HG02840 (cell line): ENCODE measurements at regions not wholly inside any gene's neighbourhood (a gene's known extent, or its start where the extent isn't known, plus 50 kb on each side); places are given as distances from the start of the nearest gene placed in this dataset.

Experiments used
- ATAC-seq: cut with Tn5 transposase; IDR thresholded peaks from one replicate; pipeline ENCODE4 v1.9.1; 2021; ENCODE audit warnings: mild to moderate bottlenecking, moderate library complexity, moderate number of reproducible peaks; ENCODE audit not compliant: unreplicated experiment, low FRiP score

DNA sequence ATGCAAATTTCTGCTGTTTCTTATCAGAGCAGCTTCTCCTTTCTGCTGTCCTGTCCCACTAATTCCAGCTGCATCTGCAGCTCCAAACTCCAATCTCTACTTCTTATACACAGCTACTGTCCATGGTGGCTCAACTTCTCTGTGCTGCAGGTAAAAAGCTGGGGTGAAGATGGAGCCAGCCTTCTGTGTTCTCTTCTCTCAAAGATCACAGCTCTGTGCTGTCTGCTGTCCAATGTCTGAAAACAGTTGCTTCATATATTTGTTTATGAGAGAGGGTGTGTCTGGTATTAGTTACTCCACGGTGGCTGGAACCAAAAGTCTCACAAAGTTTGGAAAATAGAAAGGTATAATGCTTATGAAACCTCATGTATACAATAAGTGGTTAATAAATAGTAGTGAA, 445.8 kb upstream of the TBX3 start:
- no peak for ATAC-seq

DNA sequence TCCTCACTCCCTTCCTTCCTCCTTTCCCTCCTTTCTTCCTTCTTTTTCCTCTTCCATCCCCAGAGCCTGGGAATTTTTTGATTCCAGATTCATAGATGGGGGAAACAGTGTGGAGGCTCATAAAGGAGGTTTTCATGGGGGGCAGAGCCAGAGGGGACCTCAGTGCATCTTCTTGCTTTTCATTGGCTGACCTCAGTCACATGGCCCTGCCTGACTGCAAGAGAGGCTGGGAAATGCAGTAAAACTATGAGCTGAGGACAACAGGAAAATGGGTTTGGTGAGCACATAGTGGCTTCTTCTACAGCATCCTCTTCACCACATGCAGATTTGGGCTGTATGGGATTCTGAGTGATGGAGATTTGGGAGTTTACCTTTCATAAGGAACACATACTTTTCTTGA, 437.1 kb upstream of the TBX3 start:
- ATAC-seq = no peak

DNA sequence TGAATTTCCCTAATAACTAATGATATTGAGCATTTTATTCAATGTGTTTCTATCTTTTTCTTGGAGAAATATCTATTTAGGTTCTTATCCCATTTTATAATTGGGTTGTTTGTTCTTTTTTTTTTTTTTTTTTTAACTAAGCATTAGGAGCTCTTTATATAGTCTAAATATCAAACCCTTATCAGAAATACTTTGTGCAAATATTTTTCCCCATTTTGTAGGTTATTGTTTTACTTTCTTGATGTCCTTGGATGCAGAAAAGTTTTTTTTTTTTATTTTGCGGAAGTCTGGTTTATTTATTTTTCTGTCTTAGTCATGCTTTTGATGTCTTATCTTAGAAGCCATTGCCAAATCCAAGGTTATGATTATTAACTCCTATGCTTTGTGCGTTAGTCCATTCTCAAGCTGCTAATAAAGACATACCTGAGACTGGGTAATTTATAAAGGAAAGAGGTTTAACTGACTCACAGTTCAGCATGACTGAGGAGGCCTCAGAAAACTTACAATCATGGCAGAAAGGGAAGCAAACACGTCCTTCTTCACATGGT, 434.3 kb upstream of the TBX3 start:
- no peak for ATAC-seq

DNA sequence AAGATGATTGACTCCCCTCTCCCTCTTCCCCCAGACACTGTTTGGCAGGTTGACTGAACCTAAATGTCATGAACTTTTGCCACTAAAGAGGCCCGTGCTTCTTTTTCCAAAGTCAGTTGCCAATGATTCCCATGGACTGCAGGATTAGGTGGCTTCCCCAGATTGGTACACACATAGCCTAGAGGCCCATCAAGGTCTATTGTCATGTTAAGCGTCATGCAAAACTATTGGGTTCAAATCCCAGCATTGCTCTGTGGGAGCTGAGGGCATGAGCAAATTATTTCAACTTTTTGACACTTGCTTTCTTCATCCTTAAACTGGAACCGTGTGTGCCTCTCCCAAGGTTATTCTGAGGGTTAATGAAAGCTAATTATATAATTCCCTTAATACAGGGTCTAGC, 430.2 kb upstream of the TBX3 start:
- no peak for ATAC-seq

DNA sequence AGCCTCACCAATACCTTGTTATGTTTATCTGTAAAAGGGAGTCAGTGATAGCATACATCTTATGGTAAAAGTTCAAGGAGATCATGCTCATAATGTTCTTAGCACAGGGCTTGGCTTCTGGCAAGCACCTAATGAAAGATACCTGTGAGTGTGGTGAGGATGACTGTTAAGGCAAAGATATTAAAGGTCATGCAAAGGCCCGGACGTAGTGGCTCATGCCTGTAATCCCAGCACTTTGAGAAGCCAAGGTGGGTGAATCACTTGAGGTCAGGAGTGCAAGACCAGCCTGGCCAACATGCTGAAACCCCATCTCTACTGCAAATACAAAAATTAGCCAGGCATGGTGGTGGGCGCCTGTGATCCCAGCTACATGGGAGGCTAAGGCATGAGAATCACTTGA, 425.9 kb upstream of the TBX3 start:
- no peak for ATAC-seq

DNA sequence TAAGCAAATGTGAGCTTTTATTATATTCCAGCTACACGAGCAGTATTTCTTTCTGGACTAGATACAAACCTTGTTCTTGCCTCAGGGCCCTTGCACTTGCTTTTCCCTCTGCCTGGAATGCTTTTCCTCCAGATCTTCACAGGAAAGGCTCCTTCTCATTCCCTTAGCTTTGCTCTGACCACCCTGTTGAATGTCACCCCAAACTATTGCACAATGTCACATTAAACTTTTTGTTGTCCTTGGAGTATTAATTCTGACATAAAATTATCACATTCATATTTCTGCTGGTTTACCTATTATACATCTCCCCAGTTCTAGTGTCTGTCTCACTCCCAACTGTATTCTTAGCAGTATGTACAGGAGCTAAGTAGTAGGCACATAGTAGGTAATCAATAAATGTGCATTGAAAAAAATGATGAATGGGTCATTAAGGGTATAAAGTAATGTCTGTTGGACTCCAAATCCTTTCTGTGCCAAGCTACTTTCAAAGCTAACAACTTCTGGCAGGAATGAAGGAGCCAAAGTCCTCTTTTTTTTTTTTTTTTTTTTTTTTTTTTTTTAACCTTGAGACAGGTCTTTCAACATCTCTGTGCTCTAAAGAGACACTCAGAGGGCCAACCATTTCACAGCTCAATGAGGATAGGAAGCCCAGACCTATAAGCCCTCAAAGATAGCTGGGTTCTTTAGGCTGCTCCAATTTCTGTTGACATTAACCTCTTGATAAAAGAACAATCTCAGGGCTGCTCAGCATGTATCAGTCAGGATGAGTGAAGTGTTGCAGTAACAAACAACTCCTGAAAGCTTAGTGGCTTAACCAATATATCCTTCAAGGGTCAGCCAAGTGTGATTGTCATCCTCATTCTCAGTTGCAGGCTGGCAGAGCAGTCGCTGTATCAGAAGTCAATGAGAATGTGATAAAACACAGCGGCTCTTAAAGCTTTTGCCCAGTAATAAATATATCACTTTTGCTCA, 424.4 kb upstream of the TBX3 start:
- no peak for ATAC-seq

DNA sequence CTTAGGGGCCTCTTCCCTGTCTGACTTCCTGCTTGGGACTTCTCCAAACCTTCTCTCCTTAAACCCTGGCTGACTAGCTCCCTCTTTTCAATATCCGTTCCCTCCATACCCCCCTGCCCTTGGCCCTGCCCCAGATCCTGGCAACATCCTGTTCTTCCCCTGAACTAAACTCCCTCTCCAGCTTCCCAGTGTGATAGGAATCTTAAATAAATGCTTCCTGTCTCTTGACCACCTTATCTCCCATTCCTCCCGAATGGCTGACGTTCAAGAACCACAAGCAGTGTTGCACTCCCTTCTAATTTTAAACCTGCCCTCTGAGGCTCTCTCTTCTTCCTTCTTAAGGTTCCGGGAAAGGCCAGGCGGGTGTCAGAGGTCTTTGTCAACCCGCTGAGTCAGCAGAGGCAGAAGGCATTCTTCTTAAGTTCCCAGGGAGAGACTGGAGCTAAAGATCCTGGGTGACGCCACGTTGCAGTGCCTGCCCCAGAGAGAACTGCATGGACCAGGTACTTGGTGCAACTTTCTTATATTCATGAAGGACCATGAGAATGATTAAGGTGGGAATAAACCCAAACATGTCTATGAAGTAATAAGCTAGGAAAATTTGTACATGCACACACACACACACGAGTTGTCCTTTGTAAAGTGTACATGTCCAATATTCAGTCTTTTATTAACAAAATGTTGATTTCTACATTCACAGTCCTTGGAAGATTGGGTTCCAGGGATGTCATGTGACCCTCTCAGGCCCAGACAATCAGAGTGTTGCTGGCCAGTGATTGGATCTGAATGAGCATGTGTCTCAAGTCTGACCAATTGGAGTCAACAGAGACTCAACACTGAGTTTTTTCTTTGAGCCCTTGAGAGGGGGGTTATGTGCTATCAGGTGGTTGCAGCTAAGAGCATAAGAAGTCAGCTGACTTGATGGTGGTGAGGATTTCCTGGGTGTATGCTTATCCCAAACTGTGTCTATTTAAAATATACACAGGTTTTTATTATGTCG, 420.2 kb upstream of the TBX3 start:
- no peak for ATAC-seq

DNA sequence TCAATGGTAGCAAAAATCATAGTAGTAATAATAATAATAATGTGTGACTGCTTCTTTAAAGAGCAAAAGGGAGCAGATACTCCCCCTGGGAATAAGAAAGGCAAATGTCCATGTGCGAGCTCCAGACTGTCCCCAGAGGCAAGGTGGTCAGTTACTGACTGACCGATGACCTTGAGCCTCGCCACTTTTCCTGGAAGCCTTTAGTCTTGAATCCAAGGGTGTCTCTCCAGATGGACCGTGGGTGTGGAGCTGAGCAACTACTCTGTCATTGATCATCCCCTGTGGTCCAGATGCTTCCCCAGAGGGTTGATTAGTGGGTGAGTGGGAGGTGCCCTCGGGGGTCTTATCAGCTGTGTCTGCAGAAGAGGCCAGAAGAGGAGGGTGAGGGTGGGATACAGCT, 418.5 kb upstream of the TBX3 start:
- no peak for ATAC-seq

DNA sequence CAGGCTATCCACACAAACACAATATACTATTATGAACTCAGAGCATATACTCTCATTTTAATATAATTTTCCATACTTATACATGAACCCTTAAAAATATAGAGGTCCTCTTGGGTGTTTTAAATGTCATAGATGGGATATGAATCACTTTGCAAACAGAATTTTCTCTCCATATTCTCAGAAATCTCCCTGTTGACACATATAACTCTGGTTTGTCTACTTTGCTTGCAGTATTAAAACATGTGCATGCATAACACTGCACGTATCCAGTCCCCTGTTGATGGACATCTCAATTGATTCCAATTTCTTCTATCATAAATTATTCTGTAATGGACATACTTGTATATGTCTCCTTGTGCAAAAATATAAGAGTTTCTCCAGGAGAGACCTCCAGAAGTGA, 417.5 kb upstream of the TBX3 start:
- ATAC-seq = no peak

DNA sequence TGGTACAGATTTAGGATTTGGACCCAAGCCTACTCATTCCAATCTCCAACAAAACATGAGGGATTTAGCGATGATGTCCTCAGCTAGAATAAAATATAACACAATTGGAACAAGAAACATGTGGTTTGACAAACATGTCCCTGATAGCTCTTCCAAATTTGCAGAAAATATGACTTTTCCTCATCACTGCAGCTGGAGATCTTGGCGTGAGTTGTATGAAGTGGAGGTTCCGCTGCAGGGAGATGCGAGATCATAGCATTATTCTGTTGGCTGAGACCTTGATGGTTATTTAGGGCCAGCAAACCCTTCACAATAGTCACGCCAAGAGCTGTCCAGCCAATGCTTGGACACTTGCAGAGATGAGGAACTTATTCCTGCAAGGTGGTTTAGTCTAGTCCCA, 413.4 kb upstream of the TBX3 start:
- no peak for ATAC-seq

DNA sequence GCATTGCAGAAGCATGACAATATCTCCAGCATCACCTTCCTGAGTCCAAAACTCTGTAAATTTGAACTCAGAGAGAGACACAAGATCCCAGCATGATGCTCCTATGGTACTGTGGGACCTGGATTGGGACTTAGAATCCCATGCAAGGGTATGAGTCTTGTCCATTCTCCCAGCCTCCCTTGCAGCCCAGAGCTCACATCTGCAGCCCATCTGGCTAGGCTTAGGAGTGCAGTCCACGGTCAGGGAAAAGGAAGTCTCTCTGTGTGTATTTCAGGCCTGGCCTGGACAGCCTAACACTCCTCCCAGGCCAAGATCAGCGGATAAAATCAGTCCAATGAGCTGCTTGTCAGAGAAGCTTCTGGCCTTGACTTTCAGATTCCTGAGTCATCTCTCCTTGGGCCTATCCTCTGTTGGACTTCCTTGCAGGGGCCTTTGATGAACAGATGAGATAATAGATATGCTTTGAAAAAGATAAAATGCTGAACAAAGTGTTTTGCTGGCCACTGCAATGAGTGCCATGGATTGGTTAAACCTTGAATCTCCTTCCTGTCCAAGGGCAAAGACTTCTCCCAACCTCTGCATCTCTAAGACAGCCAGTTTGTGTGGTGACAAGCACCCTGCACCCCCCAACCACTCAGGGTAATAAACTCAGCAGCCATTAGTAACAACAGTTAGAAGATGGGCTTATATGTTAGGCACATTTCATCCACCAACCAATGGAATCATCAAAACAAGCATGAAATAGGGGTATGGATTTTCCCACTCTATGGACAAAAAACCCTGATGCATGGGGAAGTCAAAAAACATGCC, 412.8 kb upstream of the TBX3 start:
- ATAC-seq = no peak

DNA sequence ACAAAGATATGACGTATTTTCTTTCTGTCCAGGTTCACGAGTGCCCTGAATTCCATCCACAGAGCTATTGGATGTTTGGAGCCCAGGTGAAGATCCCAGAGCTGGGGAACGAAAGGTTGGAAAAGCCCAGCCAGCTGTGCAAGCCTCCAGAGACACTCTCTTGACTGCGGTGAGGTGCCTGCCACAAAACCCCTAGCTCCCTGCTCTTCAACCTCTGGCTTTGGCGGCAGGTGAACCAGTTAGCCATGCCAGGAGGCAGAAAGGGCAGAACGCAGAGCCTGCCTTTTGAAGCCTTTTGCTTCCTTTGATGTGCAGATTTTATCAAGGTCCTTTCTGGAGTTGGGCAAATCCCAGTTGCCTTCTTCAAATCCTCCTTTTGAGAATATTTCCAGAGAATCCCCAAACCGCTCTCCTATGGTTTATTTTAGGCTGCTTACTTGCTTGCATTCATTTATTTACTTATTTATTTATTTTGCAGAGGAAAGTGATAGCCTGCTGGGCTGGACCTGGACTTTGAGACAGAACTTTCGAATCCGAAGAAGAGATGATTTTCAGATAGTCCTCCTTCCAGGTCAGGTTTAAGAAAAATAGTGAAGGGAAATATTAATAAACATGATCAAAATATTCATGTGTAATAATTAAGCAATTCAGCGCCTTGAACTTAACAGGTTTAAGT, 411.2 kb upstream of the TBX3 start:
- ATAC-seq = no peak

DNA sequence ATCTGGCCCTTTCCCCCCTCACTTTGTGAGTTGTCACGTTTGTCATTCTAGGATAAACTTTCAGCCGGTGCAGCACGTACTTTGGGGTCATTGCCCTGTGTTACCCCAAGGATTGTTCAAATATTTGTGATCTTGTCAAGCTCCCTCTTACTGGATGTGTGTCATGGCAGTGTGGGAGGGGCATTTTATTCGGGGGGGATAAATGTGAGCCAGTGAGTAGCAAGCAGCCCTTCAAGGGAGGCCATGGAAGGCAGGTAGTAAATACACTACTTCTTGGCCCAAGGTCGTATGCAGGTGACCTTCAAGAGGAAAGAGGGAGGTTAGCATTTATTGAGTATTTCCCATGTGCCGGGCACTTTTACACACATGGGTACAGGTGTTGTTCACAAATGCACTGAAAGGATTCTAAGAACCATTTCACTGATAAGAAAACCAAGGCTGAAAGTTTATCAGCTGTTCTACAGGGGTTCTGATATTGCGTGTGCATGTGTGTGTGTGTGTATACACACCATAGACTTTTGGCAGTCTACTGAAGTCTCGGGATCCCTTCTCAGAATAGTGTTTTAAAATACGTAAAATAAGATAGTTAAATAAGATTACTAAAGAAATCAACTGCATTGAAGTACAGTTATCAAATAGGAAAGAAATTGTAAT, 410.3 kb upstream of the TBX3 start:
- ATAC-seq = no peak

DNA sequence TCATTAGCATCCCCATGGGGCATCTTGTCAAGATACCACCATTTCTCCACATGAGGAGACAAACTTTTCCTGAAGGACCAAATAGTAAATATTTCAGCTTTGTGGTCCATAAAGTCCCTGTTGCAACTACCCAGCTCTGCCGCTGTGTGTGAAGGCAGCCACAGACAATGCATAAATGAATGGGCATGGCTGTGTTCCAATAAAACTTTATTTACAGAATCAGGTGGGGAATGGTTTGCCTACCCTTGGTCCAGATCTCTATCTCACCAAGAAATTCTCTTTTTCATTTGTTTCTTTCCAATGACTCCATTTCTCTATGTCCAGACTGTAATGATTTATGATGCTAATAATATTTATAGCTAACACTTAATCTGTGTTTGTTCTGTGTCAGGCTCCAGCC, 409.3 kb upstream of the TBX3 start:
- no peak for ATAC-seq

DNA sequence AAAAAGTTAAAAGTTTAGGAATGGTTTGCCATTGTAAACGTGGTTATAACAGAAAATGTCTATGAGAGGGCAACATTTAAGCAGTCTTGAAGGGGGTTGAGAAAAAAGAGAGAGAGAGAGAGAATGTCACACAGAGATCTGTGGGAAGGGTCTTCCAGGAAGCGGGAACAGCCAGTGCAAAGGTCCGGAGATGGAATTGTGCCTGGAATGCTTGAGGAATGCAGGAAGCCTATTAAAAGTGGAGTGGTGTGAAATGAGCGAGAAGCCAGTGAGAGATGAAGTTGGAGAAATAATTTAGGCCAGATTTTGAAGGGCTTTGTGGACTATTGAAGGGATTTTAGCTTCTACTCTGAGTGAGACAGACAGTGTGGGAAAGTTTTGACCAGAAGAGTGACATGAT, 406.8 kb upstream of the TBX3 start:
- no peak for ATAC-seq

DNA sequence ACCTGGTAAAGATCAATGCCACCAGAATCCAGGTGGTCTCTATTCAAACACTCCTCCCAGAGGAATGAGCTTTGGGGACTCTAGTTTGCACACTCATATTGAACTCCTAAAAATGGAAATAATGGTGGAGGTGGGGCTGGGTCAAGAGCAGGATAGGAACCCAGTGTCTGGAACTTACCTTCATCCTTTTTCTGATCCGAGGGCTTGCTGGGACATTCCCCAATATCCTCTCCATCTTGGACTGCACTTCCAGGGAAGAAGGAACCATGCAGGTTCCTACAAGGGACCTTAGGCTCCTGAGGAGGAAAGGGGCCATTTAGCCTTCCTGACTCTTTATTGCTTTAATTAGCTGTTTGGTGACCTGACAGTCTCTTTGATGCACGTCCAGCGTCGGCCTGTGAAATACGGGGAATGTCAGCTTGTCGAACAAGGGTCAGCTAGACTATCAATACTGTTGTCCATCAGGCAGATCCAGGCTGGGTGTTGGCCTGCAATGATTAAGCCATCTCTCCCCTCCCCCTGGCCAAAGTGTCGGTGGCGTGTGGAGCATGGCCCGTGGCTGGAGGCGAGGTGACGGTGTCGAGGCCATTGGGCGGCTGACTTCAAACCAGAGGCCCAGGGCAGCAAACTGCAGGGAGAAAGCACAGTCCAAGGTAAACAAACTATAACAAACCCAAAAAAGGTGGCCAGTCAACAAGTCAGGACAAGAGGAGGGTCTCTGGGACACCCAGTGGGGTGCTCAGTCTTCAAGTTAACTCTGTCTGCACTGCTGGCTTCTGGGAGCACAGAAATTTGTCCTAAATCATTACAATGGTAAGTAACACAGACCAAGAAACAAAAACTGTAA, 405.2 kb upstream of the TBX3 start:
- no peak for ATAC-seq

DNA sequence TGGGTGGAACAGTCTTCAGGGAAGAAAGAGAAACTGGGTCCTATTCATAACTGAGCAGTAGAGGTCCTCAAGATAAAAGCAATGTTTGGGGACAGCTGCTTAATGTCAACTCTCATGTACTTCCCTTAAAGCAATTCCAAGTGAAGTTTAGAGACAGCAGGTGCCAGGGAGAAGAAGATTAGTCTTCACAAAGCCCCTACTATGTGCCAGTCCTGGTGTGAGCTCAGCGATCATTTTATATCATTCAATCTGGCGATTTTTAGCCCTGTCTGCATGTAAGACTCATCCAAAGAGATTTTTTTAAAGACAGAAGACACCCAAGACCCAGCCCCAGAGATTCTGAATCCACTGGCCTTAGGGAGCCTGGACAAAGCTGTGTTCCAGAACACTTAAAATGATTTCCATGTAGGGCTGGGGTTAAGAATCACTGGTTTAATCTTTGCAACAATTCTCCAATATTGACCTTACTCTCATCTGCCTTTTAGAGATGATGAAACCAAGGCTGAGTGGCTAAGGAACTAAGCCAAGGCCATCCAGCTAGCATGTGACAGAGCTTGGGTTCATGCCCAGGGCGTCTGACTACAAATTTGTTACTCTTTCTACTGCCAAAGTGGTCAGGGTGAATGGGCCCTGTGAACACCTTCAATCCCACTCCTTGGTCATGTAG, 404.5 kb upstream of the TBX3 start:
- no peak for ATAC-seq

DNA sequence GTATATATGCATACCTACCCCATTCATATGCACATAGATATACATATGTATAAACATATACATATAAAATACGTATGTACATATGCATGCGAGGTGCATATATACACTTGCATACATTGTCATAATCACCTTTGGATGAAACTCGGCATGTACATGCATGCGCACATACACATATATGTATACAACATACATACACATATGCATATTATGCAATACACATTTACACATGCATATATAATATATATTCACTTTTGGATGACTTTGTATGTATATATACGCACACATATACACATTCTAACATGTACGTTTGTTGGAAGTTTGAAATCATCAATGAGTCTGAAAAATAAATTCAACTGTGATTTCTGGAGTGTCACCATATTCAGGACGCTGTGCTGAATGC, 401.6 kb upstream of the TBX3 start:
- ATAC-seq = no peak
